H9 (cell line): ENCODE measurements at regions not wholly inside any gene's neighbourhood (a gene's known extent, or its start where the extent isn't known, plus 50 kb on each side); places are given as distances from the start of the nearest gene placed in this dataset.

ENCODE experiments used
- DNase-seq: peaks from one replicate; pipeline ENCODE4 v3.0.0-alpha.2; 2017
- H2AFZ ChIP-seq: one replicate; pipeline ENCODE4 v1.6.1; 2013; ENCODE audit warnings: mild to moderate bottlenecking, low read length, control low read depth, moderate library complexity
- H2AK5ac ChIP-seq: 2 replicates; pipeline ENCODE4 v1.6.1; 2013; ENCODE audit warnings: low read length, control low read depth, mixed read lengths; ENCODE audit not compliant: insufficient read length
- H2BK120ac ChIP-seq: one replicate; pipeline ENCODE4 v1.6.1; 2013; ENCODE audit warnings: low read depth, mild to moderate bottlenecking, low read length, control low read depth, inconsistent platforms; ENCODE audit not compliant: poor library complexity, severe bottlenecking
- H2BK12ac ChIP-seq: 2 replicates; pipeline ENCODE4 v1.6.1; 2013; ENCODE audit warnings: low read length, control low read depth, mixed read lengths, low read depth; ENCODE audit not compliant: insufficient read length
- H2BK15ac ChIP-seq: 2 replicates; pipeline ENCODE4 v1.6.1; 2013; ENCODE audit warnings: low read depth, low read length, control low read depth
- H2BK20ac ChIP-seq: one replicate; pipeline ENCODE4 v1.6.1; 2013; ENCODE audit warnings: low read depth, mild to moderate bottlenecking, low read length, control low read depth, inconsistent platforms; ENCODE audit not compliant: poor library complexity, severe bottlenecking
- H2BK5ac ChIP-seq: 2 replicates; pipeline ENCODE4 v1.6.1; 2013; ENCODE audit warnings: low read length, control low read depth, mixed read lengths; ENCODE audit not compliant: insufficient read length
- H3K14ac ChIP-seq: 2 replicates; pipeline ENCODE4 v1.6.1; 2013; ENCODE audit warnings: low read length, control low read depth; ENCODE audit not compliant: insufficient read depth
- H3K18ac ChIP-seq: 2 replicates; pipeline ENCODE4 v1.6.1; 2013; ENCODE audit warnings: low read depth, mild to moderate bottlenecking, mixed read lengths, low read length, control low read depth; ENCODE audit not compliant: insufficient read length
- H3K23ac ChIP-seq: 2 replicates; pipeline ENCODE4 v1.6.1; 2013; ENCODE audit warnings: low read length, control low read depth, mixed read lengths, low read depth; ENCODE audit not compliant: insufficient read length
- H3K23me2 ChIP-seq: 2 replicates; pipeline ENCODE4 v1.6.1; 2013; ENCODE audit warnings: low read depth, mild to moderate bottlenecking, mixed read lengths, low read length, control low read depth; ENCODE audit not compliant: insufficient read length, poor library complexity, severe bottlenecking
- H3K27ac ChIP-seq: 2 replicates; pipeline ENCODE4 v1.5.1; 2013; ENCODE audit warnings: low read length, control low read depth, mixed read lengths, low read depth; ENCODE audit not compliant: insufficient read length
- H3K27me3 ChIP-seq: 2 replicates; pipeline ENCODE4 v1.6.1; 2013; ENCODE audit warnings: low read length, control low read depth, inconsistent platforms; ENCODE audit not compliant: insufficient read depth
- H3K4ac ChIP-seq: 2 replicates; pipeline ENCODE4 v1.6.1; 2013; ENCODE audit warnings: low read depth, mild to moderate bottlenecking, control low read depth, inconsistent platforms, low read length, moderate library complexity
- H3K4me1 ChIP-seq: 2 replicates; pipeline ENCODE4 v1.6.1; 2013; ENCODE audit warnings: low read length, control low read depth, inconsistent platforms; ENCODE audit not compliant: insufficient read depth
- H3K4me2 ChIP-seq: 2 replicates; pipeline ENCODE4 v1.6.1; 2013; ENCODE audit warnings: low read length, control low read depth, mixed read lengths; ENCODE audit not compliant: insufficient read length, insufficient read depth
- H3K56ac ChIP-seq: 2 replicates; pipeline ENCODE4 v1.6.1; 2013; ENCODE audit warnings: low read depth, mild to moderate bottlenecking, mixed read lengths, low read length, control low read depth; ENCODE audit not compliant: insufficient read length
- H3K79me1 ChIP-seq: 2 replicates; pipeline ENCODE4 v1.6.1; 2013; ENCODE audit warnings: low read depth, mild to moderate bottlenecking, moderate library complexity, low read length, control low read depth, inconsistent platforms; ENCODE audit not compliant: insufficient read depth, poor library complexity, severe bottlenecking
- H3K79me2 ChIP-seq: 2 replicates; pipeline ENCODE4 v1.6.1; 2013; ENCODE audit warnings: low read length, control low read depth, inconsistent platforms; ENCODE audit not compliant: insufficient read depth
- H3K9ac ChIP-seq: 2 replicates; pipeline ENCODE4 v1.6.1; 2013; ENCODE audit warnings: low read length, control low read depth, mixed read lengths; ENCODE audit not compliant: insufficient read length; ENCODE audit errors: extremely low read depth
- H3K9me3 ChIP-seq: one replicate; pipeline ENCODE4 v1.6.1; 2013; ENCODE audit warnings: low read depth, low read length, inconsistent platforms; ENCODE audit not compliant: control insufficient read depth
- H3T11ph ChIP-seq: one replicate; pipeline ENCODE4 v1.6.1; 2013; ENCODE audit warnings: mild to moderate bottlenecking, low read length, control low read depth, inconsistent platforms
- H4K20me1 ChIP-seq: one replicate; pipeline ENCODE4 v1.6.1; 2013; ENCODE audit not compliant: control insufficient read depth, insufficient read length, insufficient read depth
- H4K5ac ChIP-seq: 2 replicates; pipeline ENCODE4 v1.6.1; 2013; ENCODE audit warnings: low read depth, mild to moderate bottlenecking, mixed read lengths, low read length, control low read depth; ENCODE audit not compliant: insufficient read length
- H4K8ac ChIP-seq: replicated peaks from 2 replicates; pipeline ENCODE4 v1.6.1; 2013; ENCODE audit warnings: low read length, control low read depth, mixed read lengths, low read depth; ENCODE audit not compliant: insufficient read length
- H4K91ac ChIP-seq: 2 replicates; pipeline ENCODE4 v1.6.1; 2013; ENCODE audit warnings: low read depth, mild to moderate bottlenecking, moderate library complexity, mixed read lengths, low read length, control low read depth; ENCODE audit not compliant: insufficient read length
- H3K27ac Mint-ChIP-seq, 3 experiments: 2 replicates in 2 of 3; 3 replicates in 1 of 3; pipeline ENCODE4 v1.8.0; 2020 to 2021; ENCODE audit warnings: mixed read lengths in 3 of 3, mild to moderate bottlenecking in 1 of 3, moderate library complexity in 1 of 3
- H3K27me3 Mint-ChIP-seq: 2 replicates; pipeline ENCODE4 v1.8.0; 2021; ENCODE audit warnings: low read depth, mild to moderate bottlenecking, moderate library complexity, mixed read lengths
- H3K36me3 Mint-ChIP-seq, 3 experiments: 2 replicates in 2 of 3; 3 replicates in 1 of 3; pipeline ENCODE4 v1.8.0; 2020 to 2021; ENCODE audit warnings: low read depth in 3 of 3, mixed read lengths in 3 of 3; ENCODE audit not compliant: insufficient read depth in 1 of 3
- H3K4me1 Mint-ChIP-seq, 2 experiments: 2 replicates each; pipeline ENCODE4 v1.8.0; 2020; ENCODE audit warnings: mixed read lengths in 2 of 2
- H3K4me3 Mint-ChIP-seq, 2 experiments: 2 replicates in 1 of 2; 3 replicates in 1 of 2; pipeline ENCODE4 v1.8.0; 2020 to 2021; ENCODE audit warnings: mild to moderate bottlenecking in 2 of 2, mixed read lengths in 2 of 2, moderate library complexity in 1 of 2
- H3K9me3 Mint-ChIP-seq, 2 experiments: 2 replicates in 1 of 2; 3 replicates in 1 of 2; pipeline ENCODE4 v1.8.0; 2020; ENCODE audit warnings: mild to moderate bottlenecking in 2 of 2, mixed read lengths in 2 of 2, moderate library complexity in 1 of 2
- CTCF ChIP-seq: fragments of 200-600 bp; sonication (generic); conservative IDR thresholded peaks from 3 replicates; pipeline ENCODE4 v1.8.0; 2021; ENCODE audit warnings: antibody characterized with exemption, mild to moderate bottlenecking
- WGBS: extraction: QIAGEN DNeasy Blood & Tissue Kit; methylation state at CpG from one replicate; pipeline ENCODE4 v1.1.7; 2013; ENCODE audit warnings: missing lambda C conversion rate, low lambda C conversion rate, mixed read lengths; ENCODE audit not compliant: insufficient read length; ENCODE audit errors: extremely low coverage; 5-methylcytosine and 5-hydroxymethylcytosine counted together

DNA sequence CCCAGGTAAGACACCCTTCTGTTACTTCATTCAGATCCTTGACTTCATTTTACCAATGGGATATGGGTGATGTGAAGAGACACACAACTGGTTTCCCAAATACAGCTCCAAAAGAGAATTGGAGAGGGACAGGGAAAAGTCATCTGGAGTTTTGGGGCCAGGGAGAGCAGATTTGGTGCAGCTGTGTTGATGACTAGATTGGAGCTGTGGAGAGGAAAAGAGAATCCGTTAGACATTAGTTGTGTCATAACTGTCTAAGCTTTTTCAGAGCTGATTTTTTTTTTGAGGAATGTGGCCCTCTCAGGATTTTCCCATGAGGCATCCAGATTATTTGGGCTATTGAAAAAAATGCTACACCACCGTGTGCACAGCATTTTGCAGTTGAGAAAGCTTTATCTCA, 423.4 kb downstream of the DMAC1 start:
- no peak overlapping the region for H3K27ac ChIP-seq
- H3K4me1 Mint-ChIP-seq: peaks cover 0 to 4% of the 10 kb centered on the region in 2 experiments; a peak in 1 of 4 replicates
- H3K27ac Mint-ChIP-seq: no peak overlapping the region
- no peak overlapping the region for H3K4me3 Mint-ChIP-seq
- H3K4me1 ChIP-seq: no peaks in the 10 kb centered on the region
- no peaks in the 10 kb centered on the region for H3K27me3 ChIP-seq
- H2AFZ ChIP-seq: no peak overlapping the region
- H2AK5ac ChIP-seq: no peak overlapping the region
- peaks cover 3% of the 10 kb centered on the region in 2 experiments; a peak in 3 of 5 replicates for H3K9me3 Mint-ChIP-seq
- H3K4ac ChIP-seq: no peak overlapping the region
- H2BK15ac ChIP-seq: no peak overlapping the region
- no peaks in the 10 kb centered on the region for H3K9me3 ChIP-seq
- no peak overlapping the region for H2BK20ac ChIP-seq
- H3K36me3 Mint-ChIP-seq: peaks cover 0 to 5% (median 1%) of the 10 kb centered on the region in 3 experiments; a peak in 4 of 7 replicates
- DNase-seq: no peak
- TF ChIP-seq CTCF: no peak
- H3T11ph ChIP-seq: no peak overlapping the region
- no peak overlapping the region for H4K8ac ChIP-seq
- no peak overlapping the region for H2BK12ac ChIP-seq
- no peaks in the 10 kb centered on the region for H3K79me1 ChIP-seq
- WGBS: no CpG with 5 or more reads among the region's 2 CpGs
- no peak overlapping the region for H2BK5ac ChIP-seq
- no peak overlapping the region for H3K9ac ChIP-seq
- H4K91ac ChIP-seq: no peak overlapping the region
- H3K27me3 Mint-ChIP-seq: no peaks in the 10 kb centered on the region
- H3K14ac ChIP-seq: no peak overlapping the region
- H2BK120ac ChIP-seq: no peak overlapping the region
- no peak overlapping the region for H3K23ac ChIP-seq
- H3K79me2 ChIP-seq: no peaks in the 10 kb centered on the region
- no peak overlapping the region for H3K4me2 ChIP-seq
- no peaks in the 10 kb centered on the region for H3K23me2 ChIP-seq
- no peaks in the 10 kb centered on the region for H4K20me1 ChIP-seq
- no peak overlapping the region for H3K56ac ChIP-seq
- no peak overlapping the region for H3K18ac ChIP-seq
- H4K5ac ChIP-seq: no peak overlapping the region
